Panc1 (cell line): ENCODE measurements at regions not wholly inside any gene's neighbourhood (a gene's known extent, or its start where the extent isn't known, plus 50 kb on each side); places are given as distances from the start of the nearest gene placed in this dataset.

Experiments used
- ATAC-seq: fragments of 200-7000 bp; cut with Tn5 transposase; 2 replicates; pipeline ENCODE4 v1.9.1; 2020; ENCODE audit warnings: mild to moderate bottlenecking, moderate library complexity
- BruUV-seq: library from RNA; stranded (reverse); fragments of 400-500 nt; replicated peaks from 2 replicates; lab custom pipeline; 2021; lab: Mats Ljungman, UMichigan
- CTCF ChIA-PET: fragments of 300-600 bp; sonication (Branson Sonifier 250); formaldehyde crosslinking; loops from one replicate; lab custom pipeline; 2022; ENCODE audit warnings: antibody characterized with exemption; lab: Charles Lee
- POLR2A ChIA-PET: fragments of 300-600 bp; sonication (Branson Sonifier 250); formaldehyde crosslinking; loops from one replicate; lab custom pipeline; 2022; ENCODE audit warnings: antibody characterized with exemption; lab: Charles Lee
- DNase-seq: peaks from one replicate; pipeline ENCODE4 v3.0.0-alpha.2; 2010; ENCODE audit warnings: low read depth, low spot score
- H3K27ac ChIP-seq: 2 replicates; pipeline ENCODE4 v1.5.1; 2011; ENCODE audit warnings: mild to moderate bottlenecking, low read length, inconsistent platforms
- H3K27me3 ChIP-seq: fragments of 200-500 bp; sonication (Bioruptor generic); 2 replicates; pipeline ENCODE4 v1.6.0; 2014; ENCODE audit warnings: low read length, inconsistent platforms; ENCODE audit not compliant: control insufficient read depth, insufficient read depth
- H3K36me3 ChIP-seq: fragments of 200-500 bp; sonication (Bioruptor generic); 2 replicates; pipeline ENCODE4 v1.5.1; 2014; ENCODE audit warnings: inconsistent platforms, mild to moderate bottlenecking, low read length, moderate library complexity; ENCODE audit not compliant: control insufficient read depth, insufficient read depth
- H3K4me1 ChIP-seq: 2 replicates; pipeline ENCODE4 v1.5.1; 2011; ENCODE audit warnings: inconsistent platforms, mild to moderate bottlenecking, low read length, moderate library complexity; ENCODE audit not compliant: control insufficient read depth, insufficient read depth
- H3K4me3 ChIP-seq, 2 experiments: 2 replicates each; pipeline ENCODE4 v1.5.1; 2011 to 2012; ENCODE audit warnings: low read depth in 2 of 2, low read length in 2 of 2, mild to moderate bottlenecking in 2 of 2, inconsistent platforms in 1 of 2, moderate library complexity in 1 of 2
- H3K9me3 ChIP-seq: fragments of 200-500 bp; sonication (Bioruptor generic); 2 replicates; pipeline ENCODE4 v1.5.1; 2014; ENCODE audit warnings: low read depth, mild to moderate bottlenecking, inconsistent platforms, low read length, moderate library complexity; ENCODE audit not compliant: control insufficient read depth, insufficient read depth
- POLR2AphosphoS5 ChIP-seq: IDR thresholded peaks from 2 replicates; pipeline ENCODE4 v1.6.1; 2012; ENCODE audit warnings: mild to moderate bottlenecking, low read depth, low read length, moderate library complexity
- SIN3A ChIP-seq: IDR thresholded peaks from 2 replicates; pipeline ENCODE4 v1.6.1; 2012; ENCODE audit warnings: low read depth, mild to moderate bottlenecking, low read length, moderate library complexity, borderline replicate concordance; ENCODE audit not compliant: insufficient read depth
- TCF7L2 ChIP-seq: IDR thresholded peaks from 2 replicates; pipeline ENCODE4 v1.6.1; 2011; ENCODE audit warnings: mild to moderate bottlenecking, low read depth, low read length, inconsistent platforms
- in situ Hi-C: cut with HindIII; loops from 2 replicates; pipeline ENCODE4 v1.10.0; 2016; ENCODE audit warnings: low sequenced_read_pairs, low pct_unique_long_range_greater_than_20kb
- intact Hi-C: fragments of 100-400 bp; cut with micrococcal nuclease; formaldehyde crosslinking; loops from one replicate; pipeline ENCODE4 v1.10.0; 2022; ENCODE audit not compliant: unreplicated experiment
- TF ChIP-seq, protein P1 (sequence below): fragments of 450-650 bp; IDR thresholded peaks from 2 replicates; pipeline ENCODE4 v1.5.1; 2017; ENCODE audit warnings: mild to moderate bottlenecking
- TF ChIP-seq, protein P2 (sequence below), 2 experiments: IDR thresholded peaks; 2 replicates each; pipeline ENCODE4 v1.6.1; 2011 to 2012; ENCODE audit warnings: low read depth in 2 of 2, control low read depth in 1 of 2, low read length in 1 of 2, mild to moderate bottlenecking in 1 of 2, moderate library complexity in 1 of 2; ENCODE audit not compliant: insufficient read depth in 1 of 2

DNA sequence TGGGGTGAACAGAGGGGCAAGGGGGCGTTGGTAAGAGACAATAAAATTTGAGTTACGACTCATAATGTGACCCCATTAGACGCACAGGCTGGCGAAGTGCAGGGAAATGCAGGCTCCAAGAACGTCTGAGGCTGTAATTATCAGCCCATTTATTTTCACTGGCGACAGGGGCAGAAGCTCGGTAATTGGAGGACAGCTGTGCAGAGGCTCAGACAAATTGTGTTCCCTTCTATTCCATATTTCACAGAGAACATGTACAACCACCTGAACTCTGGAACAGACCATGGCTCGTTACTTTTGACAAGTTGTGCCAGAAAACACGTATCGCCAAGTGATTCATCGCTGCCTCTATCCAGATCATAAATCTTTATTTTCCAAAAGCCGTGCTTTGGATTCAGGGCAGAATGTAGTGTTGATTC, 137.3 kb upstream of the FRMD4A start:
- Histone ChIP-seq H3K9me3 (no peaks in the 10 kb centered on the region), H3K27ac (no peak overlapping the region), H3K36me3 (no peaks in the 10 kb centered on the region), H3K4me3 (no peak overlapping the region), H3K27me3 (no peaks in the 10 kb centered on the region), H3K4me1 (no peaks in the 10 kb centered on the region)
- ATAC-seq (no peak), DNase-seq (no peak)
- in situ Hi-C loops, result no loop called here
- intact Hi-C loops, result no loop called here
- ChIA-PET CTCF (no interaction called here), POLR2A (no interaction called here)
- BruUV-seq, result no TSS peak
- TF ChIP-seq POLR2AphosphoS5, result no peak
- no peak for TF ChIP-seq TCF7L2
- TF ChIP-seq, protein P1, sequence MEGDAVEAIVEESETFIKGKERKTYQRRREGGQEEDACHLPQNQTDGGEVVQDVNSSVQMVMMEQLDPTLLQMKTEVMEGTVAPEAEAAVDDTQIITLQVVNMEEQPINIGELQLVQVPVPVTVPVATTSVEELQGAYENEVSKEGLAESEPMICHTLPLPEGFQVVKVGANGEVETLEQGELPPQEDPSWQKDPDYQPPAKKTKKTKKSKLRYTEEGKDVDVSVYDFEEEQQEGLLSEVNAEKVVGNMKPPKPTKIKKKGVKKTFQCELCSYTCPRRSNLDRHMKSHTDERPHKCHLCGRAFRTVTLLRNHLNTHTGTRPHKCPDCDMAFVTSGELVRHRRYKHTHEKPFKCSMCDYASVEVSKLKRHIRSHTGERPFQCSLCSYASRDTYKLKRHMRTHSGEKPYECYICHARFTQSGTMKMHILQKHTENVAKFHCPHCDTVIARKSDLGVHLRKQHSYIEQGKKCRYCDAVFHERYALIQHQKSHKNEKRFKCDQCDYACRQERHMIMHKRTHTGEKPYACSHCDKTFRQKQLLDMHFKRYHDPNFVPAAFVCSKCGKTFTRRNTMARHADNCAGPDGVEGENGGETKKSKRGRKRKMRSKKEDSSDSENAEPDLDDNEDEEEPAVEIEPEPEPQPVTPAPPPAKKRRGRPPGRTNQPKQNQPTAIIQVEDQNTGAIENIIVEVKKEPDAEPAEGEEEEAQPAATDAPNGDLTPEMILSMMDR, result no peak
- TF ChIP-seq SIN3A, result no peak
- TF ChIP-seq, protein P2, sequence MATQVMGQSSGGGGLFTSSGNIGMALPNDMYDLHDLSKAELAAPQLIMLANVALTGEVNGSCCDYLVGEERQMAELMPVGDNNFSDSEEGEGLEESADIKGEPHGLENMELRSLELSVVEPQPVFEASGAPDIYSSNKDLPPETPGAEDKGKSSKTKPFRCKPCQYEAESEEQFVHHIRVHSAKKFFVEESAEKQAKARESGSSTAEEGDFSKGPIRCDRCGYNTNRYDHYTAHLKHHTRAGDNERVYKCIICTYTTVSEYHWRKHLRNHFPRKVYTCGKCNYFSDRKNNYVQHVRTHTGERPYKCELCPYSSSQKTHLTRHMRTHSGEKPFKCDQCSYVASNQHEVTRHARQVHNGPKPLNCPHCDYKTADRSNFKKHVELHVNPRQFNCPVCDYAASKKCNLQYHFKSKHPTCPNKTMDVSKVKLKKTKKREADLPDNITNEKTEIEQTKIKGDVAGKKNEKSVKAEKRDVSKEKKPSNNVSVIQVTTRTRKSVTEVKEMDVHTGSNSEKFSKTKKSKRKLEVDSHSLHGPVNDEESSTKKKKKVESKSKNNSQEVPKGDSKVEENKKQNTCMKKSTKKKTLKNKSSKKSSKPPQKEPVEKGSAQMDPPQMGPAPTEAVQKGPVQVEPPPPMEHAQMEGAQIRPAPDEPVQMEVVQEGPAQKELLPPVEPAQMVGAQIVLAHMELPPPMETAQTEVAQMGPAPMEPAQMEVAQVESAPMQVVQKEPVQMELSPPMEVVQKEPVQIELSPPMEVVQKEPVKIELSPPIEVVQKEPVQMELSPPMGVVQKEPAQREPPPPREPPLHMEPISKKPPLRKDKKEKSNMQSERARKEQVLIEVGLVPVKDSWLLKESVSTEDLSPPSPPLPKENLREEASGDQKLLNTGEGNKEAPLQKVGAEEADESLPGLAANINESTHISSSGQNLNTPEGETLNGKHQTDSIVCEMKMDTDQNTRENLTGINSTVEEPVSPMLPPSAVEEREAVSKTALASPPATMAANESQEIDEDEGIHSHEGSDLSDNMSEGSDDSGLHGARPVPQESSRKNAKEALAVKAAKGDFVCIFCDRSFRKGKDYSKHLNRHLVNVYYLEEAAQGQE (IDR thresholded peaks at IDR 0.05; ENCODE audit: insufficient read depth in 1 of 2, low read depth in 2 of 2, low read length in 1 of 2), result no peak

DNA sequence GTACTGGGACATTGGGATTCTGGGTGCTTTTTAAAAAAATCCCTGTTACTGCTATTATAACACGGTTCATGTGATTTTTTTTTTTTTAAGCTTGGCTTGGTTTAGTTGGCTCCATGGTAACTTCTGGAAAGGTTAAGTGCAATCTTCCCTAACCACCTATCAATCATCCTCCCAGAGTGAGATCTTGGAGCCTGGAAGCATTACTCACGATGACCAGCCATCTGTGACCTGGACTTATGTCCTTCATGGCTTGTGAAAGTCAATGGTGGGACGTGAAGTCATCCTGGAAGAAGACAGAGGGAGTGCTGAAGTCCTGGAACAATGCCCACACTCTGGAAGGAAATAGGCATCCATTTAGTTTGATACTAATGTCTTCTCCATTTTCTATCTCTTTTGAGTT, 135.5 kb upstream of the FRMD4A start:
- ATAC-seq (no peak), DNase-seq (no peak)
- POLR2A ChIA-PET, result interaction anchor here (0.6 kb wide), 1 partner anchor 34 kb away, joined by 4 read pairs; no protein-coding TSS in a partner anchor
- H3K4me1 ChIP-seq, result no peaks in the 10 kb centered on the region
- intact Hi-C loops (no loop called here), in situ Hi-C loops (no loop called here)
- BruUV-seq, result no TSS peak
- H3K27ac ChIP-seq, result no peak overlapping the region
- no peaks in the 10 kb centered on the region for H3K36me3 ChIP-seq
- TF ChIP-seq TCF7L2 (no peak), POLR2AphosphoS5 (no peak), SIN3A (no peak)
- TF ChIP-seq, protein P2 (IDR thresholded peaks at IDR 0.05; ENCODE audit: insufficient read depth in 1 of 2, low read depth in 2 of 2, low read length in 1 of 2), result no peak
- TF ChIP-seq, protein P1, result no peak
- no peaks in the 10 kb centered on the region for H3K27me3 ChIP-seq
- no peaks in the 10 kb centered on the region for H3K9me3 ChIP-seq
- no peak overlapping the region for H3K4me3 ChIP-seq
- CTCF ChIA-PET, result no interaction called here
